ENCODE measurements at regions not wholly inside any gene's neighbourhood (a gene's known extent, or its start where the extent isn't known, plus 50 kb on each side); places are given as distances from the start of the nearest gene placed in this dataset.

DNA sequence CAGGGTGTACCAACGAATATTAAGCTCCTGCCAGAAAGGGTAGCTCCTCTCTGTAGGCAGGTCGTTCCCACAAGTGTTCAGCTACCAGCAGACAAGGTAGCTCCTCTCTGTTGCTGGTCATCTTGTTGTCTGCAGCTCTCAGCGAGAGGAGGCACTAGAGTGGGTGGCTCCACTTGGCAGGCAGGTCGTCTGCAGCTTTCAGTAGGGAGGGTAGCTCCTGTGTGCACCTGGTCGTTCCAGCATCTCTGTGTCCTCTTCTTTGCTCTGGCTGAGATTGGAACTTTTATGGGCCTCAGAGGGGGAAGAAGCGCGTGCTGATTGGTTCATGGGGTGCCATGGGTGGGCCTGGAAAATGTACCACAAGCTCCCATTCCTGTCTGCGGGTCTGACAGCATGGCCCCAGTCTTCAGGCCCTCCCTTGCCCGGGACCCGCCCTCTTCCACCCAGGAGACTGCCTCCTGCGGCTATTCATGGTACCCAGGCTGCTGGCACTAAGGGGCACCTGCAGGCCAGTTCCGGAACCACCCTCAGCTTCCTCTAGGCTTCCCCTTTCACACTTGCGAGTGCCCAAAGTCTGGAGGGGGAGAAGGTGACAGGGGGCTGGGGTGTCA is 63.9 kb upstream of the CACNA2D1 start:
- ChIA-PET POLR2A (no interaction called here), CTCF (interaction anchor here (0.8 to 2.5 kb wide), 4 partner anchors 9 to 98 kb away, joined by 3 to 8 read pairs (median 4); no protein-coding TSS in a partner anchor)
- DNase-seq (ENCODE audit: low read depth in 1 of 2, low spot score in 1 of 2) (no peak), FAIRE-seq (no peak), ATAC-seq (peak in 1 of 2 experiments; percentile 21; a peak in 1 of 6 replicates)
- TF ChIP-seq ESRRA (IDR thresholded peaks at IDR 0.05; ENCODE audit: borderline replicate concordance, low read length) (no peak), MAZ (IDR thresholded peaks at IDR 0.05; ENCODE audit: borderline replicate concordance, low read depth, low read length) (no peak), PHF8 (IDR thresholded peaks at IDR 0.05; ENCODE audit: borderline replicate concordance, low read depth) (no peak), HDAC2 (IDR thresholded peaks at IDR 0.05) (no peak), HEYL (CRISPR knock-in tag; IDR thresholded peaks at IDR 0.05) (no peak), KDM1A (IDR thresholded peaks at IDR 0.05; ENCODE audit: low read depth) (no peak), CBX2 (IDR thresholded peaks at IDR 0.05; ENCODE audit: borderline replicate concordance, low read depth) (no peak), JUN (IDR thresholded peaks at IDR 0.05) (no peak), CHD4 (IDR thresholded peaks at IDR 0.05; ENCODE audit: borderline replicate concordance) (no peak), EHMT2 (IDR thresholded peaks at IDR 0.05; ENCODE audit: low read depth) (no peak), CEBPB (IDR thresholded peaks at IDR 0.05) (no peak), TP53 (CRISPR knock-in tag; IDR thresholded peaks at IDR 0.05) (no peak), MAFK (IDR thresholded peaks at IDR 0.05; ENCODE audit: partially characterized antibody) (no peak), RCOR1 (IDR thresholded peaks at IDR 0.05; ENCODE audit: low read depth, low read length) (no peak), FOSL2 (IDR thresholded peaks at IDR 0.05) (no peak), FOSL2 (CRISPR knock-in tag; IDR thresholded peaks at IDR 0.05) (no peak), GATA3 (IDR thresholded peaks at IDR 0.05; ENCODE audit: borderline replicate concordance) (no peak)
- TF ChIP-seq, protein P1, sequence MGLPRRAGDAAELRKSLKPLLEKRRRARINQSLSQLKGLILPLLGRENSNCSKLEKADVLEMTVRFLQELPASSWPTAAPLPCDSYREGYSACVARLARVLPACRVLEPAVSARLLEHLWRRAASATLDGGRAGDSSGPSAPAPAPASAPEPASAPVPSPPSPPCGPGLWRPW (IDR thresholded peaks at IDR 0.05), result no peak
- TF ChIP-seq, protein P2, sequence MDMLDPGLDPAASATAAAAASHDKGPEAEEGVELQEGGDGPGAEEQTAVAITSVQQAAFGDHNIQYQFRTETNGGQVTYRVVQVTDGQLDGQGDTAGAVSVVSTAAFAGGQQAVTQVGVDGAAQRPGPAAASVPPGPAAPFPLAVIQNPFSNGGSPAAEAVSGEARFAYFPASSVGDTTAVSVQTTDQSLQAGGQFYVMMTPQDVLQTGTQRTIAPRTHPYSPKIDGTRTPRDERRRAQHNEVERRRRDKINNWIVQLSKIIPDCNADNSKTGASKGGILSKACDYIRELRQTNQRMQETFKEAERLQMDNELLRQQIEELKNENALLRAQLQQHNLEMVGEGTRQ (IDR thresholded peaks at IDR 0.05), result no peak
- TF ChIP-seq, protein P3, sequence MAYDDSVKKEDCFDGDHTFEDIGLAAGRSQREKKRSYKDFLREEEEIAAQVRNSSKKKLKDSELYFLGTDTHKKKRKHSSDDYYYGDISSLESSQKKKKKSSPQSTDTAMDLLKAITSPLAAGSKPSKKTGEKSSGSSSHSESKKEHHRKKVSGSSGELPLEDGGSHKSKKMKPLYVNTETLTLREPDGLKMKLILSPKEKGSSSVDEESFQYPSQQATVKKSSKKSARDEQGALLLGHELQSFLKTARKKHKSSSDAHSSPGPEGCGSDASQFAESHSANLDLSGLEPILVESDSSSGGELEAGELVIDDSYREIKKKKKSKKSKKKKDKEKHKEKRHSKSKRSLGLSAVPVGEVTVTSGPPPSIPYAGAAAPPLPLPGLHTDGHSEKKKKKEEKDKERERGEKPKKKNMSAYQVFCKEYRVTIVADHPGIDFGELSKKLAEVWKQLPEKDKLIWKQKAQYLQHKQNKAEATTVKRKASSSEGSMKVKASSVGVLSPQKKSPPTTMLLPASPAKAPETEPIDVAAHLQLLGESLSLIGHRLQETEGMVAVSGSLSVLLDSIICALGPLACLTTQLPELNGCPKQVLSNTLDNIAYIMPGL (CRISPR knock-in tag; IDR thresholded peaks at IDR 0.05; ENCODE audit: borderline replicate concordance), result no peak
- 58% methylated on average over 10 of the region's 13 CpGs for WGBS (ENCODE audit: missing lambda C conversion rate)
- no peak overlapping the region for H3K4me3 ChIP-seq
- no peak overlapping the region for H3K4me2 ChIP-seq
- H3K9me3 ChIP-seq, result no peaks in the 10 kb centered on the region
- H3K4me1 ChIP-seq, result no peaks in the 10 kb centered on the region
- no peak overlapping the region for H3K27ac ChIP-seq

DNA sequence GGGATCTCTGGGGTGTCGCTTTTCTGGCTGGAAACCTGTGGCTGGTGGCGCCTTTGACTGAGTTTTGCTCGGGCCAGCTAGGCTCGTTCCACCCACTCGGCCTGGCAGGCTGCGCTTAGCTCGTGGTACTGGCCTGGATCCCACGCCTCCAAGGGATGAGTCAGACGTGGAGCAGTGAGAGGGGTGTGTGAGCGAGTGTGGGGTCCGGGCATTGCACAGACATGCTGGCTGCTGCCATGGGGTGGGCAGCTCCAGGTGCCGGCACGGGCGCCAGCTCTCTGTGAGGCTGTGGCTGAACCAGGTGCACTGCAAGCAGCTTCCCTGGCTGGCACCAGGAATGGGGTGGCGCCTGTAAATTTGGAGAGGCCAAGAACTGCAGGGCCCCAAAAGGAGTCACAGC is 63.1 kb upstream of the CACNA2D1 start:
- TF ChIP-seq CEBPB (IDR thresholded peaks at IDR 0.05) (no peak), EHMT2 (IDR thresholded peaks at IDR 0.05; ENCODE audit: low read depth) (no peak), HOXA7 (CRISPR knock-in tag; IDR thresholded peaks at IDR 0.05) (no peak), SREBF2 (IDR thresholded peaks at IDR 0.05) (no peak), JUNB (IDR thresholded peaks at IDR 0.05) (no peak), FOSB (CRISPR knock-in tag; IDR thresholded peaks at IDR 0.05) (no peak), BHLHE40 (IDR thresholded peaks at IDR 0.05; ENCODE audit: low read depth, low read length) (no peak), MAFK (IDR thresholded peaks at IDR 0.05; ENCODE audit: partially characterized antibody) (no peak), POLR2A (IDR thresholded peaks at IDR 0.05; ENCODE audit: low read length) (no peak), NR3C1 (IDR thresholded peaks at IDR 0.05) (no peak)
- TF ChIP-seq, protein P4, sequence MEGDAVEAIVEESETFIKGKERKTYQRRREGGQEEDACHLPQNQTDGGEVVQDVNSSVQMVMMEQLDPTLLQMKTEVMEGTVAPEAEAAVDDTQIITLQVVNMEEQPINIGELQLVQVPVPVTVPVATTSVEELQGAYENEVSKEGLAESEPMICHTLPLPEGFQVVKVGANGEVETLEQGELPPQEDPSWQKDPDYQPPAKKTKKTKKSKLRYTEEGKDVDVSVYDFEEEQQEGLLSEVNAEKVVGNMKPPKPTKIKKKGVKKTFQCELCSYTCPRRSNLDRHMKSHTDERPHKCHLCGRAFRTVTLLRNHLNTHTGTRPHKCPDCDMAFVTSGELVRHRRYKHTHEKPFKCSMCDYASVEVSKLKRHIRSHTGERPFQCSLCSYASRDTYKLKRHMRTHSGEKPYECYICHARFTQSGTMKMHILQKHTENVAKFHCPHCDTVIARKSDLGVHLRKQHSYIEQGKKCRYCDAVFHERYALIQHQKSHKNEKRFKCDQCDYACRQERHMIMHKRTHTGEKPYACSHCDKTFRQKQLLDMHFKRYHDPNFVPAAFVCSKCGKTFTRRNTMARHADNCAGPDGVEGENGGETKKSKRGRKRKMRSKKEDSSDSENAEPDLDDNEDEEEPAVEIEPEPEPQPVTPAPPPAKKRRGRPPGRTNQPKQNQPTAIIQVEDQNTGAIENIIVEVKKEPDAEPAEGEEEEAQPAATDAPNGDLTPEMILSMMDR (IDR thresholded peaks at IDR 0.05), result no peak
- TF ChIP-seq, protein P5, sequence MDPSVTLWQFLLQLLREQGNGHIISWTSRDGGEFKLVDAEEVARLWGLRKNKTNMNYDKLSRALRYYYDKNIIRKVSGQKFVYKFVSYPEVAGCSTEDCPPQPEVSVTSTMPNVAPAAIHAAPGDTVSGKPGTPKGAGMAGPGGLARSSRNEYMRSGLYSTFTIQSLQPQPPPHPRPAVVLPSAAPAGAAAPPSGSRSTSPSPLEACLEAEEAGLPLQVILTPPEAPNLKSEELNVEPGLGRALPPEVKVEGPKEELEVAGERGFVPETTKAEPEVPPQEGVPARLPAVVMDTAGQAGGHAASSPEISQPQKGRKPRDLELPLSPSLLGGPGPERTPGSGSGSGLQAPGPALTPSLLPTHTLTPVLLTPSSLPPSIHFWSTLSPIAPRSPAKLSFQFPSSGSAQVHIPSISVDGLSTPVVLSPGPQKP (IDR thresholded peaks at IDR 0.05; ENCODE audit: low read depth, low read length), result no peak
- TF ChIP-seq, protein P6, sequence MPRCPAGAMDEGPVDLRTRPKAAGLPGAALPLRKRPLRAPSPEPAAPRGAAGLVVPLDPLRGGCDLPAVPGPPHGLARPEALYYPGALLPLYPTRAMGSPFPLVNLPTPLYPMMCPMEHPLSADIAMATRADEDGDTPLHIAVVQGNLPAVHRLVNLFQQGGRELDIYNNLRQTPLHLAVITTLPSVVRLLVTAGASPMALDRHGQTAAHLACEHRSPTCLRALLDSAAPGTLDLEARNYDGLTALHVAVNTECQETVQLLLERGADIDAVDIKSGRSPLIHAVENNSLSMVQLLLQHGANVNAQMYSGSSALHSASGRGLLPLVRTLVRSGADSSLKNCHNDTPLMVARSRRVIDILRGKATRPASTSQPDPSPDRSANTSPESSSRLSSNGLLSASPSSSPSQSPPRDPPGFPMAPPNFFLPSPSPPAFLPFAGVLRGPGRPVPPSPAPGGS (IDR thresholded peaks at IDR 0.05), result no peak

More for the DNA sequence above, 63.1 kb upstream of the CACNA2D1 start:
- POLR2A ChIA-PET, result no interaction called here
- Histone ChIP-seq H3K4me2 (no peak overlapping the region), H3K27ac (no peak overlapping the region), H3K4me3 (no peak overlapping the region), H3K9me3 (no peaks in the 10 kb centered on the region), H3K4me1 (no peaks in the 10 kb centered on the region)
- FAIRE-seq (no peak), ATAC-seq (peak in 1 of 2 experiments; percentile 34; a peak in 2 of 6 replicates), DNase-seq (ENCODE audit: low read depth in 1 of 2, low spot score in 1 of 2) (no peak)
- WGBS (ENCODE audit: missing lambda C conversion rate), result 80% methylated on average over 15 of the region's 15 CpGs
- CTCF ChIA-PET, result interaction anchor here (0.8 to 2.5 kb wide), 4 partner anchors 10 to 99 kb away, joined by 3 to 8 read pairs (median 4); no protein-coding TSS in a partner anchor

Data from A549 (cell line).